ENCODE measurements at regions not wholly inside any gene's neighbourhood (a gene's known extent, or its start where the extent isn't known, plus 50 kb on each side); places are given as distances from the start of the nearest gene placed in this dataset.
A peak's percentile ranks its signal among the peaks of the same experiment; 100 is the strongest.

DNA sequence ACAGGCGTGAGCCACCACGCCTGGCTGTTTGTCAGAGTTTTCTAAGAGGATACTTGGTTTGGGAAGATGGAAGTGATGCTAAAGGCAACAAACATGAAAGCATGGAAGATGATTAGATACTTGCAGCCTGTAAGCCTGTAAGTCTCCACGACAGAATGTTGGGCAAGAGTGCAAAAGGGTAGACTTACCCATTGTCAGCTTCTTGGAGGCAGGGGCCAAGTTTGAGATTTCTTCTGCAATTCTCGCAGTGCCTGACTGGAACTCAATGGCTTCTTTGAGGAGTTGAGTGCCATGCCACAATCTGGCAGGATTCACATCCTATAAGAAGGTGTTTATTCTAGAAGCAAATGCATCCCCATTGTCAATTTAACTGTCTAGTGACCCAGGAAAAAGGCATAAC lies 70.1 kb upstream of the EFEMP1 start:
- Histone ChIP-seq H2BK120ac (ENCODE audit: low read depth, low read length) (peak overlapping the region; percentile 80), H2AFZ (replicated peaks; ENCODE audit: low read length, poor library complexity) (no peak overlapping the region), H4K20me1 (ENCODE audit: insufficient read depth, low read length) (no peaks in the 10 kb centered on the region), H4K91ac (ENCODE audit: insufficient read depth, low read depth, low read length) (peak overlapping the region; percentile 93), H4K5ac (ENCODE audit: low read depth, low read length) (peak overlapping the region; percentile 37), H2BK15ac (ENCODE audit: low read depth, low read length) (peak overlapping the region; percentile 100), H3K4ac (ENCODE audit: low read depth, low read length) (peak overlapping the region; percentile 92), H3K4me1 (ENCODE audit: control insufficient read depth, insufficient read depth, low read length) (peaks cover 8% of the 10 kb centered on the region), H3K4me3 (ENCODE audit: insufficient read depth, low read depth, low read length) (no peak overlapping the region), H3K4me2 (ENCODE audit: low read depth, low read length) (no peak overlapping the region), H3K79me1 (ENCODE audit: low read depth in 1 of 2, low read length in 2 of 2) (no peaks in the 10 kb centered on the region), H3K9me3 (ENCODE audit: control insufficient read depth, insufficient read depth, low read length) (no peaks in the 10 kb centered on the region), H3K9me1 (ENCODE audit: insufficient read depth, low read length) (no peaks in the 10 kb centered on the region), H2AK5ac (ENCODE audit: low read depth, low read length) (peak overlapping the region; percentile 95), H3K36me3 (ENCODE audit: control insufficient read depth, insufficient read depth, low read length) (no peaks in the 10 kb centered on the region), H3K23ac (ENCODE audit: low read depth, low read length) (peak overlapping the region; percentile 48; the same call in 1 of the 2 replicates), H2BK5ac (ENCODE audit: low read depth, low read length, poor library complexity, severe bottlenecking) (peak overlapping the region; percentile 9), H3K56ac (ENCODE audit: extremely low read depth, insufficient read depth, low read length) (no peak overlapping the region), H2AK9ac (replicated peaks; ENCODE audit: low read depth, low read length, poor library complexity) (no peak overlapping the region), H2BK20ac (ENCODE audit: low read depth, low read length) (peak overlapping the region; percentile 83), H4K8ac (ENCODE audit: low read depth in 2 of 2, low read length in 2 of 2) (peak overlapping the region; percentile 64 to 93), H3K9ac (ENCODE audit: low read depth, low read length) (no peak overlapping the region), H3K27me3 (ENCODE audit: control insufficient read depth, insufficient read depth, low read length) (no peaks in the 10 kb centered on the region), H3K14ac (replicated peaks; ENCODE audit: low read depth, low read length) (peak overlapping the region; percentile 89), H3K27ac (ENCODE audit: insufficient read depth, low read length) (peak overlapping the region; percentile 14; the same call in 1 of the 2 replicates), H3K18ac (ENCODE audit: low read depth, low read length) (peak overlapping the region; percentile 71)
- TF ChIP-seq MAZ (IDR thresholded peaks at IDR 0.05; ENCODE audit: borderline replicate concordance, low read depth, low read length) (no peak), FOS (IDR thresholded peaks at IDR 0.05; ENCODE audit: low read depth, low read length) (no peak), CHD1 (IDR thresholded peaks at IDR 0.05; ENCODE audit: low read depth, low read length) (no peak), USF2 (IDR thresholded peaks at IDR 0.05; ENCODE audit: low read depth, low read length) (no peak), MXI1 (IDR thresholded peaks at IDR 0.05; ENCODE audit: borderline replicate concordance, low read depth, low read length) (no peak), NFE2L2 (IDR thresholded peaks at IDR 0.05; ENCODE audit: low read depth, low read length) (no peak), MAFK (IDR thresholded peaks at IDR 0.05; ENCODE audit: low read depth, low read length) (no peak)
- WGBS, 2 experiments (ENCODE audit: extremely low coverage in 2 of 2, insufficient read length in 1 of 2): 94% methylated on average over 3 of the region's 4 CpGs; no CpG with 5 or more reads in 1 of the 2 experiments
- intact Hi-C loops (cut with micrococcal nuclease) (loop anchor here (5.0 kb wide), 1 partner anchor 71 kb away; the partner anchor contains the start of gene EFEMP1), dilution Hi-C loops (cut with HindIII; ENCODE audit: low sequenced_read_pairs, unreplicated experiment) (no loop called here), in situ Hi-C loops (cut with MboI; ENCODE audit: low sequenced_read_pairs) (no loop called here)
- ChIA-PET POLR2A (ENCODE audit: unreplicated experiment) (no interaction called here), CTCF (no interaction called here)
- ATAC-seq (ENCODE audit: low read depth) (no peak), DNase-seq (no peak)
- BruUV-seq (replicated peaks): no TSS peak

Data from IMR-90 (cell line).